Thyroid gland (tissue), 4 donors: ENCODE measurements at regions not wholly inside any gene's neighbourhood (a gene's known extent, or its start where the extent isn't known, plus 50 kb on each side); places are given as distances from the start of the nearest gene placed in this dataset.

Source experiments
- POLR2A ChIP-seq, 2 donors: fragments of 450-650 bp; IDR thresholded peaks; one replicate each; pipeline ENCODE4 v1.6.1; 2017; ENCODE audit warnings: antibody characterized with exemption in 2 of 2, mild to moderate bottlenecking in 2 of 2, moderate library complexity in 1 of 2
- TF ChIP-seq, protein P1 (sequence below), 6 experiments: fragments of 200-600 bp in 3 of 6; fragments of 450-650 bp in 3 of 6; sonication (generic) in 3 of 6; IDR thresholded peaks; one replicate each; pipeline ENCODE4 v1.5.1; 2016 to 2019; ENCODE audit warnings: antibody characterized with exemption in 6 of 6, mild to moderate bottlenecking in 2 of 6, inconsistent platforms in 1 of 6, moderate library complexity in 1 of 6

DNA sequence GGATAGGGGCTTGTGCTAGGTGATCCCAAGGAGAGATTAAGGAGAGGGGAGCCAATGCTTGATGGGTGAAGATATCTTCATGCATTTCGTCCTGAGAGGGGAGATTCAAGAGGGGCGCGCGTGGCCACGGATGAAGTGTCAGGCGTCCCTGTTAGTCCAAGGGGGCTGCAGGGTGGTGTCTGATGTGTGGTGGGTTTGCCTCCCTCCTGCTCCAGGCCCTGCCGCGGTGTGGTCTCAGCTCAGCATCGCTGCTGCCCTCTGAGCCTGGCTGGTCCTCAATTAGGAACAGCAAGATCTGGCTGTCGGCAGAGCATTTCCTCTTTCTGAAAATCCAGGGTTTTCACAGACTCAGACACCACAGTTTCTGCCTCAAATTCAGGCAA is 318.0 kb downstream of the THBS2 start:
- TF ChIP-seq, protein P1, sequence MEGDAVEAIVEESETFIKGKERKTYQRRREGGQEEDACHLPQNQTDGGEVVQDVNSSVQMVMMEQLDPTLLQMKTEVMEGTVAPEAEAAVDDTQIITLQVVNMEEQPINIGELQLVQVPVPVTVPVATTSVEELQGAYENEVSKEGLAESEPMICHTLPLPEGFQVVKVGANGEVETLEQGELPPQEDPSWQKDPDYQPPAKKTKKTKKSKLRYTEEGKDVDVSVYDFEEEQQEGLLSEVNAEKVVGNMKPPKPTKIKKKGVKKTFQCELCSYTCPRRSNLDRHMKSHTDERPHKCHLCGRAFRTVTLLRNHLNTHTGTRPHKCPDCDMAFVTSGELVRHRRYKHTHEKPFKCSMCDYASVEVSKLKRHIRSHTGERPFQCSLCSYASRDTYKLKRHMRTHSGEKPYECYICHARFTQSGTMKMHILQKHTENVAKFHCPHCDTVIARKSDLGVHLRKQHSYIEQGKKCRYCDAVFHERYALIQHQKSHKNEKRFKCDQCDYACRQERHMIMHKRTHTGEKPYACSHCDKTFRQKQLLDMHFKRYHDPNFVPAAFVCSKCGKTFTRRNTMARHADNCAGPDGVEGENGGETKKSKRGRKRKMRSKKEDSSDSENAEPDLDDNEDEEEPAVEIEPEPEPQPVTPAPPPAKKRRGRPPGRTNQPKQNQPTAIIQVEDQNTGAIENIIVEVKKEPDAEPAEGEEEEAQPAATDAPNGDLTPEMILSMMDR (IDR thresholded peaks at IDR 0.05) = no peak
- no peak for TF ChIP-seq POLR2A (IDR thresholded peaks at IDR 0.05)
